Astrocyte (in vitro differentiated cells and primary cell): ENCODE measurements at regions not wholly inside any gene's neighbourhood (a gene's known extent, or its start where the extent isn't known, plus 50 kb on each side); places are given as distances from the start of the nearest gene placed in this dataset.

ENCODE experiments used
- EZH2 ChIP-seq: IDR thresholded peaks from 2 replicates; pipeline ENCODE4 v1.6.1; 2012; ENCODE audit warnings: mild to moderate bottlenecking, low read length, inconsistent platforms; ENCODE audit not compliant: insufficient read depth
- TF ChIP-seq, protein P1 (sequence below): IDR thresholded peaks from 2 replicates; pipeline ENCODE4 v1.5.1; 2011; ENCODE audit warnings: low read depth, mild to moderate bottlenecking, inconsistent platforms, low read length, moderate library complexity; ENCODE audit not compliant: insufficient read depth

DNA sequence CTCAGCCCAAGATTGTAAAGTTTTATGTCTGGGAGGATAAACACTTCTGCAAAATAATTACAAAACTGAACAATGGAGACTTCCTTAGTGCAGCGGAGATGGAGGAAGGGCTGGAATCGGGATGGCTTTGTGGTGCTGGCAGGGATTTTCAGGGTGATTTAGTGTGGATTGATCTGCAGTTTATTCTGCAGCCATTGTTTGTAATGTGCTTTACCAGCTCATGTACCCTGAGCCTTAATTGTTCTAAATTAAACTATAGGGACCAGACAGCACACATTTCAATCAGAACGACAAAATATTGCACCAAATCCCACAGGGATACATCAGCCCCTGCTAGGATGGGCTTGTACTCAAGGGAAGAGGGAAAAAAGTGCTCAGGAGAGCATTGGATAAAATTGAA is 103.2 kb upstream of the ONECUT1 start:
- no peak for TF ChIP-seq EZH2
- TF ChIP-seq, protein P1, sequence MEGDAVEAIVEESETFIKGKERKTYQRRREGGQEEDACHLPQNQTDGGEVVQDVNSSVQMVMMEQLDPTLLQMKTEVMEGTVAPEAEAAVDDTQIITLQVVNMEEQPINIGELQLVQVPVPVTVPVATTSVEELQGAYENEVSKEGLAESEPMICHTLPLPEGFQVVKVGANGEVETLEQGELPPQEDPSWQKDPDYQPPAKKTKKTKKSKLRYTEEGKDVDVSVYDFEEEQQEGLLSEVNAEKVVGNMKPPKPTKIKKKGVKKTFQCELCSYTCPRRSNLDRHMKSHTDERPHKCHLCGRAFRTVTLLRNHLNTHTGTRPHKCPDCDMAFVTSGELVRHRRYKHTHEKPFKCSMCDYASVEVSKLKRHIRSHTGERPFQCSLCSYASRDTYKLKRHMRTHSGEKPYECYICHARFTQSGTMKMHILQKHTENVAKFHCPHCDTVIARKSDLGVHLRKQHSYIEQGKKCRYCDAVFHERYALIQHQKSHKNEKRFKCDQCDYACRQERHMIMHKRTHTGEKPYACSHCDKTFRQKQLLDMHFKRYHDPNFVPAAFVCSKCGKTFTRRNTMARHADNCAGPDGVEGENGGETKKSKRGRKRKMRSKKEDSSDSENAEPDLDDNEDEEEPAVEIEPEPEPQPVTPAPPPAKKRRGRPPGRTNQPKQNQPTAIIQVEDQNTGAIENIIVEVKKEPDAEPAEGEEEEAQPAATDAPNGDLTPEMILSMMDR = no peak
